ENCODE measurements at regions not wholly inside any gene's neighbourhood (a gene's known extent, or its start where the extent isn't known, plus 50 kb on each side); places are given as distances from the start of the nearest gene placed in this dataset.

DNA sequence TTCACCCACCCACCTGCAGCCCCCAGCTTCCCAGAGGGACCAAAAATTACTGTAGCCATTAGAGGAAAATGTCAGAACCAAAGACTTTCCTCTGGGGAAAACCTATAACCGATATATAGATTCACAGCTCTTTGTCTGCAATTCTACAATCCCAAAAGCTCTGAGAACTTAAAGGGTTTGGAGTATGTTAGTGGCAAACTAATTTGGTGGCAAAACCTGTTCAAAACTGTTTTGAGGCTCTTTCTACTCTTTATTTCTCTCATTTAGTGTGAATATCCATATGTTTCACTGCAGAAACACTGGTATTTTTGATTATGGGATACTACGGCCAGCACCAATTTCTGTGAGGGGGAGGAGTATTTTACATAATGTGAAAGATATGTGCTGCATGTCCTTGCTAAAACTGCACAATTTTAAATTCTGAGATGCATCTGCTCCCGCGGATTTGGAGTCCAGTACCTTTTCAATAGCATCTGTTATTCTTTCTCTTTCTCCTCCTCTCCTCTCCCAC, 87.5 kb upstream of the MTNR1B start:
- Histone ChIP-seq H3K56ac (ENCODE audit: insufficient read length, low read depth, low read length) (no peak overlapping the region), H3K27ac (ENCODE audit: insufficient read length, low read depth, low read length) (no peak overlapping the region), H3K79me1 (ENCODE audit: insufficient read depth, low read depth, low read length, poor library complexity, severe bottlenecking) (no peaks in the 10 kb centered on the region), H2BK12ac (ENCODE audit: insufficient read length, low read depth, low read length) (no peak overlapping the region), H3K79me2 (ENCODE audit: insufficient read depth, low read length) (no peaks in the 10 kb centered on the region), H4K91ac (ENCODE audit: insufficient read length, low read depth, low read length) (no peak overlapping the region), H4K5ac (ENCODE audit: insufficient read length, low read depth, low read length) (no peak overlapping the region), H2BK120ac (ENCODE audit: low read depth, low read length, poor library complexity, severe bottlenecking) (no peak overlapping the region), H3K4me1 (ENCODE audit: insufficient read depth, low read length) (0 out of 2 replicates have a peak, but pooled peaks cover 3% of the 10 kb centered on the region), H3K18ac (ENCODE audit: insufficient read length, low read depth, low read length) (no peak overlapping the region), H2BK20ac (ENCODE audit: low read depth, low read length, poor library complexity, severe bottlenecking) (no peak overlapping the region), H2BK15ac (ENCODE audit: low read depth, low read length) (no peak overlapping the region), H3K23me2 (ENCODE audit: insufficient read length, low read depth, low read length, poor library complexity, severe bottlenecking) (no peaks in the 10 kb centered on the region), H3K27me3 (ENCODE audit: insufficient read depth, low read length) (no peaks in the 10 kb centered on the region), H4K8ac (replicated peaks; ENCODE audit: insufficient read length, low read depth, low read length) (no peak overlapping the region), H2BK5ac (ENCODE audit: insufficient read length, low read length) (no peak overlapping the region), H3K9ac (ENCODE audit: extremely low read depth, insufficient read length, low read length) (no peak overlapping the region), H3K4ac (ENCODE audit: low read depth, low read length) (no peak overlapping the region), H3K14ac (ENCODE audit: insufficient read depth, low read length) (no peak overlapping the region), H3K9me3 (ENCODE audit: control insufficient read depth, low read depth, low read length) (no peaks in the 10 kb centered on the region), H2AFZ (ENCODE audit: low read length) (no peak overlapping the region), H3K4me2 (ENCODE audit: insufficient read depth, insufficient read length, low read length) (no peak overlapping the region), H3T11ph (ENCODE audit: low read length) (no peak overlapping the region), H2AK5ac (ENCODE audit: insufficient read length, low read length) (no peak overlapping the region), H3K23ac (ENCODE audit: insufficient read length, low read depth, low read length) (no peak overlapping the region), H4K20me1 (ENCODE audit: control insufficient read depth, insufficient read depth, insufficient read length) (no peaks in the 10 kb centered on the region)
- H3K36me3 Mint-ChIP-seq (ENCODE audit: insufficient read depth in 1 of 3, low read depth in 3 of 3), result peaks cover 3 to 15% (median 9%) of the 10 kb centered on the region in 3 experiments; a peak in 5 of 7 replicates
- H3K9me3 Mint-ChIP-seq, result no peaks in the 10 kb centered on the region
- DNase-seq, result no peak
- peaks cover 0 to 2% of the 10 kb centered on the region in 2 experiments; a peak in 2 of 4 replicates for H3K4me1 Mint-ChIP-seq
- no peak overlapping the region for H3K4me3 Mint-ChIP-seq
- TF ChIP-seq, protein P1, sequence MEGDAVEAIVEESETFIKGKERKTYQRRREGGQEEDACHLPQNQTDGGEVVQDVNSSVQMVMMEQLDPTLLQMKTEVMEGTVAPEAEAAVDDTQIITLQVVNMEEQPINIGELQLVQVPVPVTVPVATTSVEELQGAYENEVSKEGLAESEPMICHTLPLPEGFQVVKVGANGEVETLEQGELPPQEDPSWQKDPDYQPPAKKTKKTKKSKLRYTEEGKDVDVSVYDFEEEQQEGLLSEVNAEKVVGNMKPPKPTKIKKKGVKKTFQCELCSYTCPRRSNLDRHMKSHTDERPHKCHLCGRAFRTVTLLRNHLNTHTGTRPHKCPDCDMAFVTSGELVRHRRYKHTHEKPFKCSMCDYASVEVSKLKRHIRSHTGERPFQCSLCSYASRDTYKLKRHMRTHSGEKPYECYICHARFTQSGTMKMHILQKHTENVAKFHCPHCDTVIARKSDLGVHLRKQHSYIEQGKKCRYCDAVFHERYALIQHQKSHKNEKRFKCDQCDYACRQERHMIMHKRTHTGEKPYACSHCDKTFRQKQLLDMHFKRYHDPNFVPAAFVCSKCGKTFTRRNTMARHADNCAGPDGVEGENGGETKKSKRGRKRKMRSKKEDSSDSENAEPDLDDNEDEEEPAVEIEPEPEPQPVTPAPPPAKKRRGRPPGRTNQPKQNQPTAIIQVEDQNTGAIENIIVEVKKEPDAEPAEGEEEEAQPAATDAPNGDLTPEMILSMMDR (conservative IDR thresholded peaks at IDR 0.05), result no peak
- H3K27me3 Mint-ChIP-seq (ENCODE audit: low read depth), result no peaks in the 10 kb centered on the region
- no peak overlapping the region for H3K27ac Mint-ChIP-seq
- no CpG with 5 or more reads among the region's 4 CpGs for WGBS (ENCODE audit: extremely low coverage, insufficient read length, low lambda C conversion rate)
